RPMI7951 (cell line): ENCODE measurements at regions not wholly inside any gene's neighbourhood (a gene's known extent, or its start where the extent isn't known, plus 50 kb on each side); places are given as distances from the start of the nearest gene placed in this dataset.
"Not testable (repeated sequence)": the region's sequence is repeated elsewhere in the genome, so short reads cannot be mapped to it uniquely, and the experiment has no call there.

Experiments
- DNase-seq: peaks from one replicate; pipeline ENCODE4 v3.0.0-alpha.2; 2012; ENCODE audit warnings: low read depth

DNA sequence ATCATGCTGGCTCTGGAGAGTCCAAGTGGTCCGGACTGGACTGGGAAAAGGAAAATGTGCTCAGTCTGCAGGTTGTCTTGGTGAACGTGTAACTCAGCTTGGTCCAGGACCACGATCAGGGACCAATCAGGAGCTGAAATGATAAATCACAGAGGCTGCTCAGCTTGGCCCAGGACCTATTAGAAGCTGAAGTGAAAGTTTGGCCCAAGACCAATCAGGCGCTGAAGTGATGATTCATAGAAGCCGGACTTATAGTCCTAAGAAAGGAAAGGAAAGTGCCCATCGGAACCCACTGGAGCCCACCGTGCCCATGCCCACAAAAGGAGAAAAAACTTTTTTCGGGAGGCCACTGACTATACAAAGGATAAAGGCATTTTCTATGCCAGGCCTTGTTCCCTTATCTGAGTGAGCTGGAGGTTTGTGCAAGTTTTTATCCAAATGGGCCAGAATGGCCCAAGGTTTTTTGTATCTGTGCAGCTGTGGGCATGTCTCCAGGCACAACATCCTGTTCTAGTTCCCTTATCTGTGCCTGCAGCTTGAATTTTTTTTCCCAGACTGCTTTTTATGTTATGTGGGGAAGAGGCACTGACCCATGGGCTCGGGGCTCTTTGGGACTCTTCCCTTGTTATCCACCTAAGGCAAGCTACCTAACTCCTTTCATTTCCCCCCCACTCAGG lies 194.4 kb downstream of the FAM133A start:
- DNase-seq: peak; percentile 9

DNA sequence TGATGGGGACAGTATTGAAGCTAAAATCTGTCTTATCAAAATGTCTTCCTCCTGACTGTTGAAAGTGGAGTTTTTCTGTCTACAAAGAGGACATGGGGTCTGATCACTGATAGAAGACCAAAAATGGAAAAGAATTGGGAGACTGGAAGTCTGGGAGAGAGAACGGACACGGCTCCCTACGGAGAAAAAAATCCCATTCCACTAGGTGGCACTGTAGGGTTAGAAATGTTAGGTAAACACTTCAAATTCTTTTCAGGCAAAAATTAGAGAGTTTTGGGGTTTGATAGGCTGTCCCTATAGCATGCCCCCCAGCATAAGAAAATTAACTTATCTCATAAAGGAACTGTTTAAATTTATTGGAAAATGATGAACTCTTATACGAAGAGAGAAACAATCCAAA lies 200.5 kb downstream of the FAM133A start:
- peak; percentile 3 for DNase-seq

DNA sequence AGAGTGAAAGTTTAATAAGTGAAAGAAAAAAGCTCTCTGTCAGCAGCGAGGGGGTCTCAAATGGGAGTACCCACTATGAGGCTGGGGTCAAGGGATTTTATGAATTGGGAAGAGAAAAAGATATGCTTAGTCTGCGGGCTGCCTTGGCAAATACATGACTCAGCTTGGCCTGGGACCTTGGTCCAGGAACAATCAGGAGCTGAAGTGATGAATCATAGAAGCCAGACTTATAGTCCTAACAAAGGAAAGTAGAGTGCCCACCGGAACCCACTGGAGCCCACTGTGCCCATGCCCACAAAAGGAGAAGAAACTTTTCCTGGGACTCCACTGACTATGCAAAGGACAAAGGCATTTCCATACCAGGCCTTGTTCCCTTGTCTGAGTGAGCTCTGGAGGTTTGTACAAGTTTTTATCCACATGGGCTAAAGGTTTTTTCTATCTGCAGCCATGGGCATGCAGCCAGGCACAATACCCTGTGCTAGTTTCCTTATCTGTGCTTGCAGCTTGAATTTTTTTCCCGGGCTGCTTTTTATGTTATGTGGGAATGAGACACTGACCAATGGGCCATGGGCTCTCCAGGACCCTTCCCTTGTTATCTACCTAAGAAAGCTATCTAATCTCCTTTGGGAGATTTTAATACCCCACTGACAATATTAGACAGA lies 201.7 kb downstream of the FAM133A start:
- DNase-seq: peak; percentile 1

DNA sequence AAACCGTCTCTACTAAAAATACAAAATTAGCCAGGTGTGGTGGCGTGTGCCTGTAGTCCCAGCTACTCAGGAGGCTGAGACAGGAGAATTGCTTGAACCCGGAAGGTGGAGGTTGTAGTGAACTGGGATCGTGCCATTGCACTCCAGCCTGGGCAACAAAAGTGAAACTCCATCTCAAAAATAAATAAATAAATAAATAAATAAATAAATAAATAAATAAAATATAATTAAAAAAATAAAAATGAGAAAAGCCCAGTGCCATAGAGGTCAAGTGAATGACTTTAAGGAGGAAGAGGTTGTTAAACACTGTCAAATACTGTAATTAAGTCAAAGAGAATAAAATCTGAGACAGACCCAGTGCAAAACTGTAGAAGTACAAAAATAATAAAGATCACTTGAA lies 247.0 kb downstream of the FAM133A start:
- not testable (repeated sequence) for DNase-seq

DNA sequence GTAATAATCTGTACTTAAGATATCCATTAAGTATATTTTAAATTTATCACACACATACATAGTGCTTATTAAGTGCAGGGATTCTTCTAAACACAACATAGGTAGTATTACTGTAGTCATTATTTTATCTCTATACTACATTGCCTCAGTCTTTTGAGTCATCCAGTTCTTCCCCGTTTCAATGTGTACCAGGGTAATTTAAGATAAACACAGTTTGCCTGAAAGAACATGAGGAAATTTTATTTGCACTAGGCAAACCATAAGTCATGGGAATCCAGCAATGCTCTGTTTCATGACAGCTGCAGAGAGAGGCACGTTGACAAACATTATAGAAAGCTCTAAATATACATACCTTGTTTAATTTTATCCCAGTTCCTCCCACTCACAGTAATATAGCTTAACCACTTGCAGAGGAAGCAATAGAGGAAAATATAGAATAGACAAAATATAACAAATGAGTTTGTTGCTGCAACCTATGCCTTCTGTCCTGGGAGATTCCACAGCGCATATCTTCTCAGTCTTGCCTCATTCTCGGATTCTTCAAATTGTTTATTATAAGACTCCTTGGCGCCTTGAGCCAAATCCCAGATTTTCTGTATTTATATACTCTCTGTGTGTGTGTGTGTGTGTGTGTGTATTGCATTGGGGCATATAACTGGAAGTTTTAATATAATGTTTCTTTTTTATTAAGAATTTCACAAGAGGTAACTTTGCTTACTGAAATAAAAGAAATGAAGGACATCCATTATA lies 258.6 kb downstream of the FAM133A start:
- no peak for DNase-seq

DNA sequence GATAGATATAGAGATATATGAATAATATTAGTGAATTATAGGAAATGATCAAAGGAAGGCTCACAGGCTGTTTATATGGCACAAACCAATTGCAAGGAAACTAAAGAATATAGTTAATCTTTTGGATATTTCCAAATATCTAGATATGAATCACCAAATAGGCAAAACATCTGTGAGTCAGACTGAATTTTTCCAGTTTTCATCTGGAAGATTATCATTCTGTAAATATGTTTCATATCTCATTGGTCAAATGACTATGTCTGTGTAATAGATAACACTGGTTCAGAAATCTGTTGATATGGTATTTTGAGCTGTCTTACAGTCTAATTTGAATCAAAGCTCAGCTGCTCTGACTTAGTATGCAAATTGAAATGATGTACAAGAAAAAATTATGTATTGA lies 303.6 kb downstream of the FAM133A start:
- no peak for DNase-seq

DNA sequence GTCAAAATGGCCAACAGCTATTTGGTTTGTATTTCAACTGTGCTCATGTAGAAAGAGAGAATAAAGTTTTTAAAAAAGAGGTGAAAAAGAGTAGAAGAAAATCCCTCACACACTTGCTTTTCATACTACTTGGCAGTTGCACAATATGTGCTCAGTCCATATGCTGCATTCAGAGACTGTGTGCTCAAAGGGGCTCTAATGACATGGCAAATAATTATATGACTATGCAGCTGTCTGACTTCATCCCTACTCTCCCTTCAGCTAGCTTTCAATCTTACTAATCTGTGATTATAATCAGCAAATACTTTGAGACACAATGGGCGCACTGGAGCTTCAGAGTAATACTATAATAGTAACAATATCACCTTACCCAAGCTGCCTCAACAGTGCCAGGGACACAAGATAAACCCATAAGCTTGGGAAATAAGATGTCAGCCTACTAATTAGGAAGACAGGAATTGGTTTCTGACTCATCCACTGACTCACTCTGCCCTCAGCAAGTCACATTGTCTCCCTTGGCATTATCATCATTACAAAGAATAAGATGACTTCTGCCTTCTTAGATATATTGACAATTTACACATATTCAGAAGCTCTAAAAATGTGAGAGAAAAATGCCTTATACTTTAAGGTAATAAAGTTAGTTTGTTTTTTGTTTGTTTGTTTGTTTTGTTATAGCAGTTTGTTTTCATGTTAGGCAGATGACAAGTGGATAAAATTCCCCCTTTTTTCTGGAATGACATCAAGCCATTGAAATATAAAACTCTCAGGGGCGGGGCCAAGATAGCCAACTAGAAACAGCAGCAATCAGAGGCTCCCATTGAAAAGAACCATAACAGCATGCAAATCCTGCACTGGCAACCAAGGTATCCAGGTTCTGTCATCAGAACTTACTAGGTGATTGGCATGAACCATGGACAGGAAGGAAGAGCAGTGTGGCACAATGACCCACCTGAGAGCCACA lies 311.6 kb downstream of the FAM133A start:
- peak; percentile 48 for DNase-seq
